ENCODE measurements at regions not wholly inside any gene's neighbourhood (a gene's known extent, or its start where the extent isn't known, plus 50 kb on each side); places are given as distances from the start of the nearest gene placed in this dataset.

- CTCF ChIA-PET = interaction anchor here (1.6 kb wide), 1 partner anchor 677 kb away, joined by 3 read pairs; no protein-coding TSS in a partner anchor
- in situ Hi-C loops (cut with MboI) = no loop called here
- no TSS peak for BruUV-seq (replicated peaks)
Observed at GRCh38 chr11:128153697-128154048, 433.7 kb downstream of the ETS1 start.

GRCh38 chr11:128152796-128153696 lies 434.3 kb downstream of the ETS1 start:
- Histone ChIP-seq H2AFZ (ENCODE audit: control insufficient read depth, low read depth, low read length) (no peak overlapping the region), H3K9me3 (replicated peaks; ENCODE audit: control insufficient read depth, insufficient read depth, low read length) (no peaks in the 10 kb centered on the region), H3K9ac (ENCODE audit: control insufficient read depth, insufficient read depth, low read length) (no peak overlapping the region), H3K27me3 (replicated peaks in 1 of 2; ENCODE audit: control insufficient read depth in 2 of 2, insufficient read depth in 2 of 2, low read length in 1 of 2) (peaks cover 3 to 4% of the 10 kb centered on the region in 2 experiments; a peak in 3 of 4 replicates), H3K79me2 (ENCODE audit: control insufficient read depth, insufficient read depth, low read length) (no peaks in the 10 kb centered on the region), H3K27ac (ENCODE audit: control insufficient read depth, insufficient read depth) (no peak overlapping the region), H3K4me2 (ENCODE audit: control insufficient read depth, insufficient read depth) (no peak overlapping the region), H3K4me1 (ENCODE audit: control insufficient read depth, insufficient read depth, low read length) (no peaks in the 10 kb centered on the region), H3K4me3 (no peak overlapping the region), H3K36me3 (ENCODE audit: control insufficient read depth in 2 of 2, insufficient read depth in 2 of 2, low read length in 1 of 2) (no peaks in the 10 kb centered on the region), H4K20me1 (ENCODE audit: control insufficient read depth, insufficient read depth) (no peaks in the 10 kb centered on the region)
- 30% methylated on average over 4 of the region's 6 CpGs for WGBS (ENCODE audit: insufficient coverage, insufficient replicate concordance, low lambda C conversion rate, missing lambda C conversion rate)
- in situ Hi-C loops (cut with MboI) = no loop called here
- BruUV-seq (replicated peaks) = no TSS peak
- RAD21 ChIA-PET (ENCODE audit: unreplicated experiment) = no interaction called here
- intact Hi-C loops (cut with micrococcal nuclease; ENCODE audit: unreplicated experiment) = no loop called here
- DNase-seq (ENCODE audit: low read depth, low spot score) = no peak
- ATAC-seq = no peak
- CTCF ChIA-PET = interaction anchor here (1.6 kb wide), 1 partner anchor 678 kb away, joined by 3 read pairs; no protein-coding TSS in a partner anchor
- POLR2A ChIA-PET = no interaction called here
- SMC1A ChIA-PET (ENCODE audit: uncharacterized antibody, unreplicated experiment) = no interaction called here
- no peak for FAIRE-seq
- TF ChIP-seq TCF7 (IDR thresholded peaks at IDR 0.05; ENCODE audit: borderline replicate concordance) (no peak), CHD4 (IDR thresholded peaks at IDR 0.05) (no peak), GATAD2B (conservative IDR thresholded peaks at IDR 0.05; ENCODE audit: low read depth) (no peak), TBL1XR1 (IDR thresholded peaks at IDR 0.05; ENCODE audit: low read depth, low read length) (no peak), DPF2 (IDR thresholded peaks at IDR 0.05) (no peak), SREBF2 (IDR thresholded peaks at IDR 0.05; ENCODE audit: low read length) (no peak), SMC3 (IDR thresholded peaks at IDR 0.05; ENCODE audit: borderline replicate concordance, low read length) (no peak), POU2F2 (IDR thresholded peaks at IDR 0.05; ENCODE audit: borderline replicate concordance, low read depth, low read length) (no peak), ZNF274 (IDR thresholded peaks at IDR 0.05; ENCODE audit: insufficient read depth, insufficient read length) (no peak), NRF1 (conservative IDR thresholded peaks at IDR 0.05; ENCODE audit: low read depth, low read length) (no peak), ATF7 (IDR thresholded peaks at IDR 0.05; ENCODE audit: low read depth) (no peak)
- TF ChIP-seq, protein P1, sequence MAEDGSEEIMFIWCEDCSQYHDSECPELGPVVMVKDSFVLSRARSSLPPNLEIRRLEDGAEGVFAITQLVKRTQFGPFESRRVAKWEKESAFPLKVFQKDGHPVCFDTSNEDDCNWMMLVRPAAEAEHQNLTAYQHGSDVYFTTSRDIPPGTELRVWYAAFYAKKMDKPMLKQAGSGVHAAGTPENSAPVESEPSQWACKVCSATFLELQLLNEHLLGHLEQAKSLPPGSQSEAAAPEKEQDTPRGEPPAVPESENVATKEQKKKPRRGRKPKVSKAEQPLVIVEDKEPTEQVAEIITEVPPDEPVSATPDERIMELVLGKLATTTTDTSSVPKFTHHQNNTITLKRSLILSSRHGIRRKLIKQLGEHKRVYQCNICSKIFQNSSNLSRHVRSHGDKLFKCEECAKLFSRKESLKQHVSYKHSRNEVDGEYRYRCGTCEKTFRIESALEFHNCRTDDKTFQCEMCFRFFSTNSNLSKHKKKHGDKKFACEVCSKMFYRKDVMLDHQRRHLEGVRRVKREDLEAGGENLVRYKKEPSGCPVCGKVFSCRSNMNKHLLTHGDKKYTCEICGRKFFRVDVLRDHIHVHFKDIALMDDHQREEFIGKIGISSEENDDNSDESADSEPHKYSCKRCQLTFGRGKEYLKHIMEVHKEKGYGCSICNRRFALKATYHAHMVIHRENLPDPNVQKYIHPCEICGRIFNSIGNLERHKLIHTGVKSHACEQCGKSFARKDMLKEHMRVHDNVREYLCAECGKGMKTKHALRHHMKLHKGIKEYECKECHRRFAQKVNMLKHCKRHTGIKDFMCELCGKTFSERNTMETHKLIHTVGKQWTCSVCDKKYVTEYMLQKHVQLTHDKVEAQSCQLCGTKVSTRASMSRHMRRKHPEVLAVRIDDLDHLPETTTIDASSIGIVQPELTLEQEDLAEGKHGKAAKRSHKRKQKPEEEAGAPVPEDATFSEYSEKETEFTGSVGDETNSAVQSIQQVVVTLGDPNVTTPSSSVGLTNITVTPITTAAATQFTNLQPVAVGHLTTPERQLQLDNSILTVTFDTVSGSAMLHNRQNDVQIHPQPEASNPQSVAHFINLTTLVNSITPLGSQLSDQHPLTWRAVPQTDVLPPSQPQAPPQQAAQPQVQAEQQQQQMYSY (CRISPR knock-in tag; IDR thresholded peaks at IDR 0.05) = no peak
- TF ChIP-seq, protein P2, sequence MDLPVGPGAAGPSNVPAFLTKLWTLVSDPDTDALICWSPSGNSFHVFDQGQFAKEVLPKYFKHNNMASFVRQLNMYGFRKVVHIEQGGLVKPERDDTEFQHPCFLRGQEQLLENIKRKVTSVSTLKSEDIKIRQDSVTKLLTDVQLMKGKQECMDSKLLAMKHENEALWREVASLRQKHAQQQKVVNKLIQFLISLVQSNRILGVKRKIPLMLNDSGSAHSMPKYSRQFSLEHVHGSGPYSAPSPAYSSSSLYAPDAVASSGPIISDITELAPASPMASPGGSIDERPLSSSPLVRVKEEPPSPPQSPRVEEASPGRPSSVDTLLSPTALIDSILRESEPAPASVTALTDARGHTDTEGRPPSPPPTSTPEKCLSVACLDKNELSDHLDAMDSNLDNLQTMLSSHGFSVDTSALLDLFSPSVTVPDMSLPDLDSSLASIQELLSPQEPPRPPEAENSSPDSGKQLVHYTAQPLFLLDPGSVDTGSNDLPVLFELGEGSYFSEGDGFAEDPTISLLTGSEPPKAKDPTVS (IDR thresholded peaks at IDR 0.05; ENCODE audit: low read depth, low read length) = no peak

More at GRCh38 chr11:128153697-128154048, 433.7 kb downstream of the ETS1 start:
- ChIA-PET SMC1A (ENCODE audit: uncharacterized antibody, unreplicated experiment) (no interaction called here), POLR2A (no interaction called here), RAD21 (ENCODE audit: unreplicated experiment) (no interaction called here)
- no peak for FAIRE-seq
- H3K4me3 ChIP-seq = no peak overlapping the region
- intact Hi-C loops (cut with micrococcal nuclease; ENCODE audit: unreplicated experiment) = no loop called here
- no peaks in the 10 kb centered on the region for H3K4me1 ChIP-seq (ENCODE audit: control insufficient read depth, insufficient read depth, low read length)
- no peak for DNase-seq (ENCODE audit: low read depth, low spot score)
- no peaks in the 10 kb centered on the region for H3K9me3 ChIP-seq (replicated peaks; ENCODE audit: control insufficient read depth, insufficient read depth, low read length)
- H3K27ac ChIP-seq (ENCODE audit: control insufficient read depth, insufficient read depth) = no peak overlapping the region
- H3K4me2 ChIP-seq (ENCODE audit: control insufficient read depth, insufficient read depth) = no peak overlapping the region
- H2AFZ ChIP-seq (ENCODE audit: control insufficient read depth, low read depth, low read length) = no peak overlapping the region
- H3K27me3 ChIP-seq (replicated peaks in 1 of 2; ENCODE audit: control insufficient read depth in 2 of 2, insufficient read depth in 2 of 2, low read length in 1 of 2) = peaks cover 3 to 4% of the 10 kb centered on the region in 2 experiments; a peak in 3 of 4 replicates
- ATAC-seq = no peak
- 71% methylated on average over 4 of the region's 4 CpGs for WGBS (ENCODE audit: insufficient coverage, insufficient replicate concordance, low lambda C conversion rate, missing lambda C conversion rate)
- H3K36me3 ChIP-seq (ENCODE audit: control insufficient read depth in 2 of 2, insufficient read depth in 2 of 2, low read length in 1 of 2) = no peaks in the 10 kb centered on the region
- no peak overlapping the region for H3K9ac ChIP-seq (ENCODE audit: control insufficient read depth, insufficient read depth, low read length)
- TF ChIP-seq EED (IDR thresholded peaks at IDR 0.05; ENCODE audit: low read depth) = no peak
- H3K79me2 ChIP-seq (ENCODE audit: control insufficient read depth, insufficient read depth, low read length) = no peaks in the 10 kb centered on the region
- H4K20me1 ChIP-seq (ENCODE audit: control insufficient read depth, insufficient read depth) = no peaks in the 10 kb centered on the region

Data from GM12878 (cell line).